MM.1S (cell line): ENCODE measurements at regions not wholly inside any gene's neighbourhood (a gene's known extent, or its start where the extent isn't known, plus 50 kb on each side); places are given as distances from the start of the nearest gene placed in this dataset.

Experiments
- DNase-seq: peaks from one replicate; pipeline ENCODE4 v3.0.0-alpha.2; 2015
- H2AFZ ChIP-seq: fragments of 300-600 bp; sonication (generic); 2 replicates; pipeline ENCODE4 v1.6.0; 2016; ENCODE audit warnings: antibody characterized with exemption, low read length
- H3F3A ChIP-seq: fragments of 300-600 bp; sonication (generic); 2 replicates; pipeline ENCODE4 v1.6.1; 2016; ENCODE audit warnings: mild to moderate bottlenecking, antibody characterized with exemption, low read length, moderate library complexity, mixed read lengths; ENCODE audit not compliant: insufficient read depth
- H3K27ac ChIP-seq: fragments of 300-600 bp; sonication (generic); 2 replicates; pipeline ENCODE4 v1.5.1; 2016; ENCODE audit warnings: mild to moderate bottlenecking, low read length
- H3K27me3 ChIP-seq: fragments of 300-600 bp; sonication (generic); replicated peaks from 2 replicates; pipeline ENCODE4 v1.6.0; 2016; ENCODE audit warnings: low read length; ENCODE audit not compliant: insufficient read depth
- H3K36me3 ChIP-seq: fragments of 300-600 bp; sonication (generic); replicated peaks from 2 replicates; pipeline ENCODE4 v1.6.1; 2016; ENCODE audit warnings: mild to moderate bottlenecking, low read length, mixed read lengths; ENCODE audit not compliant: insufficient read depth
- H3K4me1 ChIP-seq: fragments of 300-600 bp; sonication (generic); 2 replicates; pipeline ENCODE4 v1.6.1; 2016; ENCODE audit warnings: low read length, mixed read lengths
- H3K4me2 ChIP-seq: fragments of 300-600 bp; sonication (generic); 2 replicates; pipeline ENCODE4 v1.6.0; 2016; ENCODE audit warnings: low read depth, low read length
- H3K4me3 ChIP-seq: fragments of 300-600 bp; sonication (generic); 2 replicates; pipeline ENCODE4 v1.5.1; 2016; ENCODE audit warnings: low read length, mixed read lengths
- H3K79me2 ChIP-seq: fragments of 300-600 bp; sonication (generic); 2 replicates; pipeline ENCODE4 v1.6.1; 2016; ENCODE audit warnings: mixed run types, low read length, mixed read lengths
- H3K9ac ChIP-seq: fragments of 300-600 bp; sonication (generic); 2 replicates; pipeline ENCODE4 v1.6.1; 2016; ENCODE audit warnings: low read length, mixed read lengths
- H3K9me2 ChIP-seq: fragments of 300-600 bp; sonication (generic); replicated peaks from 2 replicates; pipeline ENCODE4 v1.6.1; 2016; ENCODE audit warnings: mild to moderate bottlenecking, low read length, mixed read lengths; ENCODE audit not compliant: insufficient read depth
- H3K9me3 ChIP-seq: fragments of 300-600 bp; sonication (generic); replicated peaks from 2 replicates; pipeline ENCODE4 v1.6.1; 2016; ENCODE audit warnings: mild to moderate bottlenecking, low read length, mixed read lengths; ENCODE audit not compliant: insufficient read depth
- H4K20me1 ChIP-seq: fragments of 300-600 bp; sonication (generic); 2 replicates; pipeline ENCODE4 v1.6.1; 2016; ENCODE audit warnings: mild to moderate bottlenecking, low read length, moderate library complexity, mixed read lengths; ENCODE audit not compliant: insufficient read depth
- CTCF ChIP-seq: fragments of 300-600 bp; sonication (generic); IDR thresholded peaks from 2 replicates; pipeline ENCODE4 v1.5.1; 2016; ENCODE audit warnings: antibody characterized with exemption, low read length, mixed read lengths
- EZH2 ChIP-seq: fragments of 300-600 bp; sonication (generic); optimal IDR thresholded peaks from 2 replicates; pipeline ENCODE3; 2017; ENCODE audit warnings: low read depth, mild to moderate bottlenecking, antibody characterized with exemption, low read length, mixed read lengths
- EZH2phosphoT487 ChIP-seq: fragments of 300-600 bp; sonication (generic); IDR thresholded peaks from 2 replicates; pipeline ENCODE4 v1.6.1; 2018; ENCODE audit warnings: antibody characterized with exemption, low read length

GRCh38 chr4:136581119-136581518 lies 951.2 kb downstream of the PCDH18 start:
- H3K79me2 ChIP-seq = no peaks in the 10 kb centered on the region
- no peaks in the 10 kb centered on the region for H4K20me1 ChIP-seq
- no peak overlapping the region for H3K4me3 ChIP-seq
- H3K9me3 ChIP-seq = no peaks in the 10 kb centered on the region
- H2AFZ ChIP-seq = no peak overlapping the region
- DNase-seq = no peak
- H3K4me2 ChIP-seq = no peak overlapping the region
- no peaks in the 10 kb centered on the region for H3F3A ChIP-seq
- no peak overlapping the region for H3K9ac ChIP-seq
- no peaks in the 10 kb centered on the region for H3K36me3 ChIP-seq
- no peaks in the 10 kb centered on the region for H3K4me1 ChIP-seq
- no peaks in the 10 kb centered on the region for H3K27me3 ChIP-seq
- TF ChIP-seq CTCF (no peak), EZH2phosphoT487 (no peak), EZH2 (no peak)
- H3K9me2 ChIP-seq = no peaks in the 10 kb centered on the region
- no peak overlapping the region for H3K27ac ChIP-seq

- Histone ChIP-seq H3K4me2 (no peak overlapping the region), H3K9ac (no peak overlapping the region), H3K4me3 (no peak overlapping the region), H3K9me3 (no peaks in the 10 kb centered on the region), H2AFZ (no peak overlapping the region), H3K27ac (no peak overlapping the region), H4K20me1 (no peaks in the 10 kb centered on the region), H3K4me1 (no peaks in the 10 kb centered on the region), H3K79me2 (no peaks in the 10 kb centered on the region), H3K36me3 (no peaks in the 10 kb centered on the region), H3K27me3 (no peaks in the 10 kb centered on the region), H3K9me2 (no peaks in the 10 kb centered on the region), H3F3A (no peaks in the 10 kb centered on the region)
- DNase-seq = no peak
- no peak for TF ChIP-seq EZH2phosphoT487
- TF ChIP-seq EZH2 = no peak
- no peak for TF ChIP-seq CTCF
Measured at GRCh38 chr4:136575146-136575545, 957.1 kb downstream of the PCDH18 start.

GRCh38 chr4:136573460-136573859 lies 958.8 kb downstream of the PCDH18 start:
- Histone ChIP-seq H3K9ac (no peak overlapping the region), H4K20me1 (no peaks in the 10 kb centered on the region), H3K4me1 (no peaks in the 10 kb centered on the region), H3K36me3 (no peaks in the 10 kb centered on the region), H2AFZ (no peak overlapping the region), H3K4me2 (no peak overlapping the region), H3K27ac (no peak overlapping the region), H3K79me2 (no peaks in the 10 kb centered on the region), H3K9me3 (no peaks in the 10 kb centered on the region), H3K27me3 (no peaks in the 10 kb centered on the region), H3K4me3 (no peak overlapping the region), H3F3A (no peaks in the 10 kb centered on the region), H3K9me2 (no peaks in the 10 kb centered on the region)
- TF ChIP-seq EZH2 (no peak), CTCF (no peak), EZH2phosphoT487 (no peak)
- DNase-seq = no peak
